ENCODE measurements at regions not wholly inside any gene's neighbourhood (a gene's known extent, or its start where the extent isn't known, plus 50 kb on each side); places are given as distances from the start of the nearest gene placed in this dataset.

DNA sequence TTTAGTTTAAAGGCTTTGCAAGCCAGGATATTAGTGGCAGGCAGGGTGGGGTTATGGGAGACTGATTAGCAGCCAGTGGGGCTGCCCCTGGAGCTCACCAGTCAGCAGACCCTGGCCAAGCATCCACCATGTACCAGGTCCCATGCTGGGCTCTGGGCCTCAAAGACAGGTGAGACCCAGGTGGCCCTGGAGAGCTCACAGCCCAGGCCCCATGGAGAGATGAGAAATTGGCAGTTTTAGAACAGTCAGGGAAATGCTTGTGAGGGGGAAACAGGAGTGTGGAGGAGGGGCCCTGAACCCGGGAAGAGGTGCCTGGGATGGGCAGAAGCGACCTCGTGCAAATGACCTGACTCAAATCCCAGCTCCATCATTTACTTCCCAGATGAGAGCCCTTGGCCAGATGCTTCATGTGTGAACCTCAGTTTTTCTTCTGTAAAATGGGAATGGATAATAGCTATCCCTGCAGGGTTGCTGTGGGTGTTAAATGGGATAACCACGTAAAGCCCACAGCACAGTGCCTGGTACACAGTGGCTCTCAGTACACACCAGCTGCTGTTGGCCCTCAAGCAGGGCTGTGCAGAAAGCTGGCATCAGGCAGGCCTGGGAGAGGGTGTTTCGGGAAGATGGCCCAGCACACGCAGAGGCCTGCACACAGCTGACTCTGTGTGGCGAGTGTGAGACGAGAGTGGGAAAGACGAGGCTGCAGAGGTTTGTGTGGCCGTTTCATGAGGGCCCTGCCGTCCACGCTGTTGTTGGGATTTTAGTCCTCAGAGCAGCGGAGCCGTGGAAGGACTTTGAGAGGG lies 518.5 kb downstream of the PTPRU start (continued):
- TF ChIP-seq FOSL2 (IDR thresholded peaks at IDR 0.05) (no peak), FOSL2 (CRISPR knock-in tag; IDR thresholded peaks at IDR 0.05) (no peak), EHF (CRISPR knock-in tag; IDR thresholded peaks at IDR 0.05) (no peak), JUN (IDR thresholded peaks at IDR 0.05) (no peak)

DNA sequence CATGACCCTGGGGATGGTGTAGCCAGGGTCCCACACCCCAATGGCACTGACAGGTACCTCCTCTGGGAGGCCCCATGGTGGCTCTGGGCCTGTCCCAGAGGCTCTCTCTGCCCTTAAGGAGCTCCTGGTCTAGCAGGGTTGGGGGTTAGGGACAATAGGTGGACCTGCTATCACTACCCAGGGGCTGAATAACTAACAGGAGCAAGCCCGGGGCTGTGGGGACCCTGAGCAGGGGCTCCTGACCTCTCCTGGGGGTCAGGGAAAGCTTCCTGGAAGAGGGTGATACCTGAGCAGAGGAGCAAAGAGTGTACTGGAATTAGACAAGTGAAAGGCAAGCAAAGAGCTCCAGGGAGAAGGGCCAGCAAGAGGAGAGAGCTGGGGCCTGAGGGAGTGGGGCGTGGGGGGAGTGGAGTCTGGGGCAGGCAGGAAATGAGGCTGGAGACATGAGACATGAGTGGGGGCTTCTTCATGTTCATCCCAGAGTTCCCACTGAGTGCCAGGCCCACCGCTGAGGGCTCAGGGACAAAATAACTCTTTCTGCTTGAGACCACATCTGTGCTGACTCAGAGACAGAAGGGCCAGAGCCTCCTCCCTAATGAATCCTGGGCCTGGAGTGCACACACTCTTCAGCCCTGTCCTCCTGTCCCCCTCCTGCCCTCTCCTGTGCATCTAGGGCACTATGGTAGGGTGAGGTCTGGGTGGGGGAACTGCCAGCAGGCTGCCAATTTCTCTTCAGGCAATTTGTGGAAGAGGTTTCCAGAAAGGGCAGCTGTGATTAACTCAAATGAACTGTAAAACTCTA lies 517.6 kb downstream of the PTPRU start:
- 44% methylated on average over 2 of the region's 3 CpGs for WGBS (ENCODE audit: missing lambda C conversion rate)
- TF ChIP-seq, protein P1, sequence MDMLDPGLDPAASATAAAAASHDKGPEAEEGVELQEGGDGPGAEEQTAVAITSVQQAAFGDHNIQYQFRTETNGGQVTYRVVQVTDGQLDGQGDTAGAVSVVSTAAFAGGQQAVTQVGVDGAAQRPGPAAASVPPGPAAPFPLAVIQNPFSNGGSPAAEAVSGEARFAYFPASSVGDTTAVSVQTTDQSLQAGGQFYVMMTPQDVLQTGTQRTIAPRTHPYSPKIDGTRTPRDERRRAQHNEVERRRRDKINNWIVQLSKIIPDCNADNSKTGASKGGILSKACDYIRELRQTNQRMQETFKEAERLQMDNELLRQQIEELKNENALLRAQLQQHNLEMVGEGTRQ (IDR thresholded peaks at IDR 0.05), result no peak
- TF ChIP-seq EHF (CRISPR knock-in tag; IDR thresholded peaks at IDR 0.05), result no peak
- no peak for TF ChIP-seq ZC3H11A (IDR thresholded peaks at IDR 0.05)
- TF ChIP-seq NR3C1 (IDR thresholded peaks at IDR 0.05), result no peak
- TF ChIP-seq, protein P2, sequence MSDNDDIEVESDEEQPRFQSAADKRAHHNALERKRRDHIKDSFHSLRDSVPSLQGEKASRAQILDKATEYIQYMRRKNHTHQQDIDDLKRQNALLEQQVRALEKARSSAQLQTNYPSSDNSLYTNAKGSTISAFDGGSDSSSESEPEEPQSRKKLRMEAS (IDR thresholded peaks at IDR 0.05), result no peak
- TF ChIP-seq, protein P3, sequence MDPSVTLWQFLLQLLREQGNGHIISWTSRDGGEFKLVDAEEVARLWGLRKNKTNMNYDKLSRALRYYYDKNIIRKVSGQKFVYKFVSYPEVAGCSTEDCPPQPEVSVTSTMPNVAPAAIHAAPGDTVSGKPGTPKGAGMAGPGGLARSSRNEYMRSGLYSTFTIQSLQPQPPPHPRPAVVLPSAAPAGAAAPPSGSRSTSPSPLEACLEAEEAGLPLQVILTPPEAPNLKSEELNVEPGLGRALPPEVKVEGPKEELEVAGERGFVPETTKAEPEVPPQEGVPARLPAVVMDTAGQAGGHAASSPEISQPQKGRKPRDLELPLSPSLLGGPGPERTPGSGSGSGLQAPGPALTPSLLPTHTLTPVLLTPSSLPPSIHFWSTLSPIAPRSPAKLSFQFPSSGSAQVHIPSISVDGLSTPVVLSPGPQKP (IDR thresholded peaks at IDR 0.05; ENCODE audit: low read depth, low read length), result no peak
- TF ChIP-seq TP53 (CRISPR knock-in tag; IDR thresholded peaks at IDR 0.05), result no peak
- TF ChIP-seq, protein P4, sequence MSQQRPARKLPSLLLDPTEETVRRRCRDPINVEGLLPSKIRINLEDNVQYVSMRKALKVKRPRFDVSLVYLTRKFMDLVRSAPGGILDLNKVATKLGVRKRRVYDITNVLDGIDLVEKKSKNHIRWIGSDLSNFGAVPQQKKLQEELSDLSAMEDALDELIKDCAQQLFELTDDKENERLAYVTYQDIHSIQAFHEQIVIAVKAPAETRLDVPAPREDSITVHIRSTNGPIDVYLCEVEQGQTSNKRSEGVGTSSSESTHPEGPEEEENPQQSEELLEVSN (IDR thresholded peaks at IDR 0.05; ENCODE audit: borderline replicate concordance, low read depth), result no peak
- TF ChIP-seq GATA3 (IDR thresholded peaks at IDR 0.05; ENCODE audit: borderline replicate concordance), result no peak
- TF ChIP-seq MAFK (IDR thresholded peaks at IDR 0.05; ENCODE audit: partially characterized antibody), result no peak
- TF ChIP-seq, protein P5, sequence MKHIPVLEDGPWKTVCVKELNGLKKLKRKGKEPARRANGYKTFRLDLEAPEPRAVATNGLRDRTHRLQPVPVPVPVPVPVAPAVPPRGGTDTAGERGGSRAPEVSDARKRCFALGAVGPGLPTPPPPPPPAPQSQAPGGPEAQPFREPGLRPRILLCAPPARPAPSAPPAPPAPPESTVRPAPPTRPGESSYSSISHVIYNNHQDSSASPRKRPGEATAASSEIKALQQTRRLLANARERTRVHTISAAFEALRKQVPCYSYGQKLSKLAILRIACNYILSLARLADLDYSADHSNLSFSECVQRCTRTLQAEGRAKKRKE (CRISPR knock-in tag; IDR thresholded peaks at IDR 0.05; ENCODE audit: low read depth), result no peak

DNA sequence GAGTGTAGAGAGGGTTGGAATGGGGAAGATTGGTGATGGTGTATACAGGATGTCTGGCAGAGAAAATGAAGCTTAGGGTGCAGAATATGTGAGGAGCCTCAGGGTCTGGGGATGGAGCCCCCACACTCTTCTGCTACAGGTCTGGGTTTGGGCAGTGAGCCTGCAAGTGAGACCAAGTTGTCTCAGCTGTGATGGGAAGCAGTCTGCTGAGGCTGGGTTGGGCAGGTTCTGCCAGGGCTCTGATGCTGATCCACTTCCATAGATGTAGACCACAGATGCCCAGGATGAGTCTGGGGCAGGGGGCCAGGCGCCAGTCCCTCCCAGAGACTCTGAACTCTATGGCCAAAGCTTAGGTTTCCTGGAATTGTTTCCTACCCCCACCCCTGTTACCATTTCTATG lies 516.9 kb downstream of the PTPRU start:
- no peak overlapping the region for H3K4me2 ChIP-seq
- WGBS (ENCODE audit: missing lambda C conversion rate), result no CpG with 5 or more reads among the region's 1 CpG
- no peaks in the 10 kb centered on the region for H3K9me3 ChIP-seq
- H3K27ac ChIP-seq, result no peak overlapping the region
- no peak overlapping the region for H3K4me3 ChIP-seq
- no peak for TF ChIP-seq KDM1A (IDR thresholded peaks at IDR 0.05; ENCODE audit: low read depth)
- TF ChIP-seq SREBF2 (IDR thresholded peaks at IDR 0.05), result no peak
- TF ChIP-seq, protein P6, sequence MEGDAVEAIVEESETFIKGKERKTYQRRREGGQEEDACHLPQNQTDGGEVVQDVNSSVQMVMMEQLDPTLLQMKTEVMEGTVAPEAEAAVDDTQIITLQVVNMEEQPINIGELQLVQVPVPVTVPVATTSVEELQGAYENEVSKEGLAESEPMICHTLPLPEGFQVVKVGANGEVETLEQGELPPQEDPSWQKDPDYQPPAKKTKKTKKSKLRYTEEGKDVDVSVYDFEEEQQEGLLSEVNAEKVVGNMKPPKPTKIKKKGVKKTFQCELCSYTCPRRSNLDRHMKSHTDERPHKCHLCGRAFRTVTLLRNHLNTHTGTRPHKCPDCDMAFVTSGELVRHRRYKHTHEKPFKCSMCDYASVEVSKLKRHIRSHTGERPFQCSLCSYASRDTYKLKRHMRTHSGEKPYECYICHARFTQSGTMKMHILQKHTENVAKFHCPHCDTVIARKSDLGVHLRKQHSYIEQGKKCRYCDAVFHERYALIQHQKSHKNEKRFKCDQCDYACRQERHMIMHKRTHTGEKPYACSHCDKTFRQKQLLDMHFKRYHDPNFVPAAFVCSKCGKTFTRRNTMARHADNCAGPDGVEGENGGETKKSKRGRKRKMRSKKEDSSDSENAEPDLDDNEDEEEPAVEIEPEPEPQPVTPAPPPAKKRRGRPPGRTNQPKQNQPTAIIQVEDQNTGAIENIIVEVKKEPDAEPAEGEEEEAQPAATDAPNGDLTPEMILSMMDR (IDR thresholded peaks at IDR 0.05), result no peak
- no peak for TF ChIP-seq TFCP2L1 (CRISPR knock-in tag; IDR thresholded peaks at IDR 0.05)
- ChIA-PET CTCF (no interaction called here), POLR2A (no interaction called here)
- ATAC-seq (no peak), FAIRE-seq (no peak), DNase-seq (ENCODE audit: low read depth in 1 of 2, low spot score in 1 of 2) (no peak)
- H3K4me1 ChIP-seq, result no peaks in the 10 kb centered on the region

More for the DNA sequence above, 517.6 kb downstream of the PTPRU start:
- no peak overlapping the region for H3K27ac ChIP-seq
- no peak for FAIRE-seq
- no peak for DNase-seq (ENCODE audit: low read depth in 1 of 2, low spot score in 1 of 2)
- no peak overlapping the region for H3K4me2 ChIP-seq
- ChIA-PET CTCF (no interaction called here), POLR2A (no interaction called here)
- H3K9me3 ChIP-seq, result no peaks in the 10 kb centered on the region
- no peak overlapping the region for H3K4me3 ChIP-seq
- ATAC-seq, result no peak
- H3K4me1 ChIP-seq, result no peaks in the 10 kb centered on the region
